Fibroblast of lung (primary cell): ENCODE measurements at regions not wholly inside any gene's neighbourhood (a gene's known extent, or its start where the extent isn't known, plus 50 kb on each side); places are given as distances from the start of the nearest gene placed in this dataset.

Experiments
- DNase-seq, 2 donors: peaks; one replicate each; pipeline versions ENCODE4 v3.0.0 to v3.0.0-alpha.2; 2010; ENCODE audit warnings: low read depth in 2 of 2
- H2AFZ ChIP-seq: 2 replicates; pipeline ENCODE4 v1.5.1; 2012; ENCODE audit warnings: low read length, control low read depth, inconsistent platforms
- H3K27ac ChIP-seq: 2 replicates; pipeline ENCODE4 v1.5.1; 2011; ENCODE audit warnings: low read length, control low read depth; ENCODE audit not compliant: insufficient read depth
- H3K27me3 ChIP-seq: 2 replicates; pipeline ENCODE4 v1.5.1; 2011; ENCODE audit warnings: mild to moderate bottlenecking, low read length; ENCODE audit not compliant: control insufficient read depth, insufficient read depth
- H3K36me3 ChIP-seq: 2 replicates; pipeline ENCODE4 v1.5.1; 2011; ENCODE audit warnings: low read length; ENCODE audit not compliant: control insufficient read depth, insufficient read depth
- H3K4me1 ChIP-seq: 2 replicates; pipeline ENCODE4 v1.5.1; 2011; ENCODE audit warnings: low read length; ENCODE audit not compliant: control insufficient read depth, insufficient read depth; ENCODE audit errors: extremely low read depth
- H3K4me2 ChIP-seq: 2 replicates; pipeline ENCODE4 v1.5.1; 2011; ENCODE audit warnings: low read length, control low read depth; ENCODE audit not compliant: insufficient read depth; ENCODE audit errors: extremely low read depth
- H3K4me3 ChIP-seq, 4 experiments: fragments of 200-600 bp in 1 of 4; sonication (generic) in 1 of 4; replicated peaks in 1 of 4; 2 replicates each; pipeline ENCODE4 v1.5.1; 2011 to 2016; ENCODE audit warnings: low read length in 4 of 4, low read depth in 3 of 4, mild to moderate bottlenecking in 3 of 4, control low read depth in 2 of 4, inconsistent platforms in 1 of 4, mixed read lengths in 1 of 4; ENCODE audit not compliant: insufficient read depth in 1 of 4; ENCODE audit errors: control extremely low read depth in 1 of 4
- H3K79me2 ChIP-seq: 2 replicates; pipeline ENCODE4 v1.5.1; 2012; ENCODE audit warnings: mild to moderate bottlenecking, low read length, inconsistent platforms; ENCODE audit not compliant: control insufficient read depth, insufficient read depth
- H3K9ac ChIP-seq: 2 replicates; pipeline ENCODE4 v1.5.1; 2011; ENCODE audit warnings: mild to moderate bottlenecking, low read length, control low read depth; ENCODE audit not compliant: insufficient read depth
- H3K9me3 ChIP-seq: 2 replicates; pipeline ENCODE4 v1.5.1; 2012; ENCODE audit warnings: low read depth, low read length; ENCODE audit not compliant: control insufficient read depth, insufficient read depth
- H4K20me1 ChIP-seq: 2 replicates; pipeline ENCODE4 v1.5.1; 2011; ENCODE audit warnings: low read length; ENCODE audit not compliant: control insufficient read depth, insufficient read depth; ENCODE audit errors: extremely low read depth
- EZH2 ChIP-seq: IDR thresholded peaks from 2 replicates; pipeline ENCODE4 v1.5.1; 2012; ENCODE audit warnings: low read length, control low read depth, mild to moderate bottlenecking; ENCODE audit errors: missing control alignments
- TF ChIP-seq, protein P1 (sequence below), 2 donors: IDR thresholded peaks in 1 of 2; conservative IDR thresholded peaks in 1 of 2; 1 replicate in 1 of 2; 2 replicates in 1 of 2; pipeline ENCODE4 v1.5.1; 2011 to 2012; ENCODE audit warnings: low read length in 2 of 2, control low read depth in 1 of 2, inconsistent platforms in 1 of 2, low read depth in 1 of 2, mild to moderate bottlenecking in 1 of 2

DNA sequence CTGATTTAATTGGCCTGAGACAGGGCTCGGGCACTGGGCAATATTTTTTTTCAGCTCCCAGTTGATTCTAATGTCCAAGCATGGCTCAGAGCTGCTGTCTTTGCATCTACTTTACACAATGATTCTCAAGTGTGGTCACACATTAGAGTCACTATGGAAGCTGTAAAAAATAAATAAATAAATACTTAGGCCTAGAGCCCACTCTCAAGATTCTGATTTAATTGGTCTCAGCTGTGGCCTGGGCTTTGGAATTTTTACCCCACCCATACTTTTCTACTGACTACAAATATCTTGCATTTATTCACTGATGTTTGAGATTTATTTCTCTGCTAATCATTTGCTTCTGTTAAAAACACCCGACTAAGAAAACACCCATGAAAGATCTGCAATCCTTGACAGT is 145.7 kb upstream of the SRD5A2 start:
- H3K9ac ChIP-seq: no peak overlapping the region
- H3K27me3 ChIP-seq: no peaks in the 10 kb centered on the region
- H3K4me1 ChIP-seq: no peaks in the 10 kb centered on the region
- no peaks in the 10 kb centered on the region for H3K9me3 ChIP-seq
- H3K36me3 ChIP-seq: no peaks in the 10 kb centered on the region
- no peak for TF ChIP-seq EZH2
- TF ChIP-seq, protein P1, sequence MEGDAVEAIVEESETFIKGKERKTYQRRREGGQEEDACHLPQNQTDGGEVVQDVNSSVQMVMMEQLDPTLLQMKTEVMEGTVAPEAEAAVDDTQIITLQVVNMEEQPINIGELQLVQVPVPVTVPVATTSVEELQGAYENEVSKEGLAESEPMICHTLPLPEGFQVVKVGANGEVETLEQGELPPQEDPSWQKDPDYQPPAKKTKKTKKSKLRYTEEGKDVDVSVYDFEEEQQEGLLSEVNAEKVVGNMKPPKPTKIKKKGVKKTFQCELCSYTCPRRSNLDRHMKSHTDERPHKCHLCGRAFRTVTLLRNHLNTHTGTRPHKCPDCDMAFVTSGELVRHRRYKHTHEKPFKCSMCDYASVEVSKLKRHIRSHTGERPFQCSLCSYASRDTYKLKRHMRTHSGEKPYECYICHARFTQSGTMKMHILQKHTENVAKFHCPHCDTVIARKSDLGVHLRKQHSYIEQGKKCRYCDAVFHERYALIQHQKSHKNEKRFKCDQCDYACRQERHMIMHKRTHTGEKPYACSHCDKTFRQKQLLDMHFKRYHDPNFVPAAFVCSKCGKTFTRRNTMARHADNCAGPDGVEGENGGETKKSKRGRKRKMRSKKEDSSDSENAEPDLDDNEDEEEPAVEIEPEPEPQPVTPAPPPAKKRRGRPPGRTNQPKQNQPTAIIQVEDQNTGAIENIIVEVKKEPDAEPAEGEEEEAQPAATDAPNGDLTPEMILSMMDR (conservative IDR thresholded peaks at IDR 0.05 in 1 of 2, IDR thresholded peaks at IDR 0.05 in 1 of 2; ENCODE audit: low read depth in 1 of 2, low read length in 2 of 2): no peak
- no peak overlapping the region for H3K27ac ChIP-seq
- H4K20me1 ChIP-seq: no peaks in the 10 kb centered on the region
- no peaks in the 10 kb centered on the region for H3K79me2 ChIP-seq
- DNase-seq: no peak
- H3K4me2 ChIP-seq: no peak overlapping the region
- no peak overlapping the region for H3K4me3 ChIP-seq
- H2AFZ ChIP-seq: no peak overlapping the region

DNA sequence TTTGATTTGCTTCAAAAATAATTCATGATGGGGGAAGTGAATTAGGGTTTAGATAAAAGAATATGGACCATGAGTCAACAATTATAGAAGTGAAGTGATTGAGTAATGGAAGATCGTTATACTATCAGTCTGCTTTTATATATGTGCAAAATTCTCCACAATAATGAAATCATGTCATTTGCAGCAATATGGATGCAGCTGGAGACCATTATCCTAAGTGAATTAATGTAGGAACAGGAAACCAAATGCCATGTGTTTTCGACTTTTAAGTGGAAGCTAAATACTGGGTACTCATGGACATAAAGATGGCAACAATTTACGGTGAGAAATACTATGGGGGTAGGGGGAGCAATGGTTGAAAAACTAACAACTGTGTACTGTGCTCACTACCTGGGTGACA is 144.7 kb upstream of the SRD5A2 start:
- Histone ChIP-seq H3K9ac (no peak overlapping the region), H4K20me1 (no peaks in the 10 kb centered on the region), H3K27ac (no peak overlapping the region), H3K27me3 (no peaks in the 10 kb centered on the region), H3K4me3 (no peak overlapping the region), H3K36me3 (no peaks in the 10 kb centered on the region), H3K9me3 (no peaks in the 10 kb centered on the region), H3K4me2 (no peak overlapping the region), H3K4me1 (no peaks in the 10 kb centered on the region), H3K79me2 (no peaks in the 10 kb centered on the region), H2AFZ (no peak overlapping the region)
- TF ChIP-seq, protein P1 (conservative IDR thresholded peaks at IDR 0.05 in 1 of 2, IDR thresholded peaks at IDR 0.05 in 1 of 2; ENCODE audit: low read depth in 1 of 2, low read length in 2 of 2): no peak
- TF ChIP-seq EZH2: no peak
- DNase-seq: no peak

- DNase-seq: no peak
- TF ChIP-seq EZH2: no peak
- TF ChIP-seq, protein P1 (conservative IDR thresholded peaks at IDR 0.05 in 1 of 2, IDR thresholded peaks at IDR 0.05 in 1 of 2; ENCODE audit: low read depth in 1 of 2, low read length in 2 of 2): no peak
- no peaks in the 10 kb centered on the region for H4K20me1 ChIP-seq
- H3K27ac ChIP-seq: no peak overlapping the region
- no peaks in the 10 kb centered on the region for H3K36me3 ChIP-seq
- no peak overlapping the region for H3K4me2 ChIP-seq
- H2AFZ ChIP-seq: no peak overlapping the region
- H3K9ac ChIP-seq: no peak overlapping the region
- no peaks in the 10 kb centered on the region for H3K4me1 ChIP-seq
- no peaks in the 10 kb centered on the region for H3K79me2 ChIP-seq
- no peaks in the 10 kb centered on the region for H3K27me3 ChIP-seq
- no peaks in the 10 kb centered on the region for H3K9me3 ChIP-seq
- H3K4me3 ChIP-seq: no peak overlapping the region
Observed at GRCh38 chr2:31711737-31712136, 131.0 kb upstream of the SRD5A2 start.
